Mesendoderm (in vitro differentiated cells): ENCODE measurements at regions not wholly inside any gene's neighbourhood (a gene's known extent, or its start where the extent isn't known, plus 50 kb on each side); places are given as distances from the start of the nearest gene placed in this dataset.

Experiments
- DNase-seq: peaks from one replicate; pipeline ENCODE4 v3.0.0; 2013
- H2AK5ac ChIP-seq: 2 replicates; pipeline ENCODE4 v1.6.1; 2013; ENCODE audit warnings: low read length, inconsistent platforms
- H2BK120ac ChIP-seq: 2 replicates; pipeline ENCODE4 v1.6.1; 2013; ENCODE audit warnings: low read depth, mild to moderate bottlenecking, low read length, moderate library complexity, mixed read lengths
- H2BK15ac ChIP-seq: replicated peaks from 2 replicates; pipeline ENCODE4 v1.6.1; 2013; ENCODE audit warnings: low read depth, mild to moderate bottlenecking, moderate library complexity
- H2BK5ac ChIP-seq: 2 replicates; pipeline ENCODE4 v1.6.1; 2013; ENCODE audit warnings: low read length, inconsistent platforms
- H3K18ac ChIP-seq: 2 replicates; pipeline ENCODE4 v1.6.1; 2013; ENCODE audit warnings: mild to moderate bottlenecking, low read length, mixed read lengths
- H3K23ac ChIP-seq: one replicate; pipeline ENCODE4 v1.6.1; 2013; ENCODE audit warnings: low read length
- H3K27ac ChIP-seq: 2 replicates; pipeline ENCODE4 v1.5.1; 2013; ENCODE audit warnings: low read depth, mild to moderate bottlenecking, inconsistent platforms, low read length, moderate library complexity
- H3K27me3 ChIP-seq: 2 replicates; pipeline ENCODE4 v1.6.1; 2013; ENCODE audit warnings: low read length, control low read depth, mild to moderate bottlenecking, inconsistent platforms; ENCODE audit not compliant: insufficient read depth, poor library complexity
- H3K36me3 ChIP-seq: 2 replicates; pipeline ENCODE4 v1.6.1; 2013; ENCODE audit warnings: low read length, inconsistent platforms; ENCODE audit not compliant: control insufficient read depth, insufficient read depth
- H3K4ac ChIP-seq: one replicate; pipeline ENCODE4 v1.6.1; 2013; ENCODE audit warnings: low read depth, mild to moderate bottlenecking, low read length, moderate library complexity
- H3K4me1 ChIP-seq: 2 replicates; pipeline ENCODE4 v1.6.1; 2013; ENCODE audit warnings: low read depth, low read length, inconsistent platforms; ENCODE audit not compliant: control insufficient read depth
- H3K4me2 ChIP-seq: 2 replicates; pipeline ENCODE4 v1.6.1; 2013; ENCODE audit warnings: low read length
- H3K4me3 ChIP-seq: 2 replicates; pipeline ENCODE4 v1.5.1; 2013; ENCODE audit warnings: mild to moderate bottlenecking, low read length
- H3K56ac ChIP-seq: one replicate; pipeline ENCODE4 v1.6.1; 2013; ENCODE audit warnings: low read length
- H3K79me1 ChIP-seq: 2 replicates; pipeline ENCODE4 v1.6.1; 2013; ENCODE audit warnings: low read length, inconsistent platforms
- H3K79me2 ChIP-seq: 2 replicates; pipeline ENCODE4 v1.6.1; 2013; ENCODE audit warnings: mild to moderate bottlenecking, low read length; ENCODE audit not compliant: control insufficient read depth, insufficient read depth
- H3K9ac ChIP-seq: 2 replicates; pipeline ENCODE4 v1.6.1; 2013; ENCODE audit warnings: low read length, inconsistent platforms
- H4K5ac ChIP-seq: one replicate; pipeline ENCODE4 v1.6.1; 2013; ENCODE audit warnings: low read length
- H4K8ac ChIP-seq: one replicate; pipeline ENCODE4 v1.6.1; 2013; ENCODE audit warnings: low read depth, mild to moderate bottlenecking, control low read depth, low read length, moderate library complexity
- WGBS: extraction: QIAGEN DNeasy Blood & Tissue Kit; methylation state at CpG from one replicate; pipeline ENCODE4 v1.1.7; 2013; ENCODE audit warnings: low lambda C conversion rate, missing lambda C conversion rate; ENCODE audit not compliant: insufficient coverage; ENCODE audit errors: extremely low coverage; 5-methylcytosine and 5-hydroxymethylcytosine counted together

GRCh38 chr20:52346797-52347196, 155.2 kb upstream of the ZFP64 start:
- no peak overlapping the region for H3K4ac ChIP-seq
- WGBS = no CpG with 5 or more reads among the region's 2 CpGs
- H2BK5ac ChIP-seq = no peak overlapping the region
- no peak overlapping the region for H2AK5ac ChIP-seq
- H3K27me3 ChIP-seq = no peaks in the 10 kb centered on the region
- H3K4me3 ChIP-seq = no peak overlapping the region
- no peak overlapping the region for H3K4me2 ChIP-seq
- H3K27ac ChIP-seq = no peak overlapping the region
- H4K5ac ChIP-seq = no peak overlapping the region
- H3K79me1 ChIP-seq = no peaks in the 10 kb centered on the region
- H3K36me3 ChIP-seq = no peaks in the 10 kb centered on the region
- no peak overlapping the region for H2BK120ac ChIP-seq
- DNase-seq = no peak
- H3K56ac ChIP-seq = no peak overlapping the region
- H3K23ac ChIP-seq = no peak overlapping the region
- no peak overlapping the region for H3K9ac ChIP-seq
- H3K79me2 ChIP-seq = no peaks in the 10 kb centered on the region
- no peak overlapping the region for H4K8ac ChIP-seq
- no peak overlapping the region for H2BK15ac ChIP-seq
- H3K4me1 ChIP-seq = no peaks in the 10 kb centered on the region
- H3K18ac ChIP-seq = no peak overlapping the region

- Histone ChIP-seq H3K9ac (no peak overlapping the region), H3K4ac (no peak overlapping the region), H3K4me2 (no peak overlapping the region), H3K4me1 (no peaks in the 10 kb centered on the region), H3K23ac (no peak overlapping the region), H2BK120ac (no peak overlapping the region), H4K8ac (no peak overlapping the region), H4K5ac (no peak overlapping the region), H3K79me2 (no peaks in the 10 kb centered on the region), H2BK15ac (no peak overlapping the region), H3K27me3 (no peaks in the 10 kb centered on the region), H2BK5ac (no peak overlapping the region), H3K18ac (no peak overlapping the region), H2AK5ac (no peak overlapping the region), H3K79me1 (no peaks in the 10 kb centered on the region), H3K56ac (no peak overlapping the region), H3K36me3 (no peaks in the 10 kb centered on the region), H3K4me3 (no peak overlapping the region), H3K27ac (no peak overlapping the region)
- DNase-seq = no peak
- no CpG with 5 or more reads among the region's 3 CpGs for whole genome bisulfite sequencing
These were observed 151.3 kb upstream of the ZFP64 start for GRCh38 chr20:52342913-52343312.

- DNase-seq = peak; percentile 23
- H3K27ac ChIP-seq = no peak overlapping the region
- no peak overlapping the region for H2BK15ac ChIP-seq
- no CpG with 5 or more reads among the region's 4 CpGs for WGBS
- H3K4me2 ChIP-seq = no peak overlapping the region
- no peak overlapping the region for H3K4ac ChIP-seq
- no peaks in the 10 kb centered on the region for H3K79me2 ChIP-seq
- no peak overlapping the region for H2AK5ac ChIP-seq
- no peak overlapping the region for H2BK120ac ChIP-seq
- no peak overlapping the region for H4K8ac ChIP-seq
- no peaks in the 10 kb centered on the region for H3K36me3 ChIP-seq
- no peak overlapping the region for H3K18ac ChIP-seq
- no peak overlapping the region for H3K4me3 ChIP-seq
- H3K79me1 ChIP-seq = no peaks in the 10 kb centered on the region
- H3K4me1 ChIP-seq = no peaks in the 10 kb centered on the region
- H3K9ac ChIP-seq = no peak overlapping the region
- no peak overlapping the region for H3K23ac ChIP-seq
- no peak overlapping the region for H4K5ac ChIP-seq
- H3K27me3 ChIP-seq = no peaks in the 10 kb centered on the region
- H3K56ac ChIP-seq = no peak overlapping the region
- no peak overlapping the region for H2BK5ac ChIP-seq
These were observed 148.6 kb upstream of the ZFP64 start for GRCh38 chr20:52340036-52340634.

- Histone ChIP-seq H3K27me3 (no peaks in the 10 kb centered on the region), H3K4me3 (no peak overlapping the region), H3K9ac (no peak overlapping the region), H3K56ac (no peak overlapping the region), H2BK5ac (no peak overlapping the region), H3K4me1 (no peaks in the 10 kb centered on the region), H3K79me1 (no peaks in the 10 kb centered on the region), H3K27ac (no peak overlapping the region), H3K79me2 (no peaks in the 10 kb centered on the region), H2BK120ac (no peak overlapping the region), H3K23ac (no peak overlapping the region), H4K8ac (no peak overlapping the region), H3K18ac (no peak overlapping the region), H4K5ac (no peak overlapping the region), H2AK5ac (no peak overlapping the region), H3K36me3 (no peaks in the 10 kb centered on the region), H3K4ac (no peak overlapping the region), H3K4me2 (no peak overlapping the region), H2BK15ac (no peak overlapping the region)
- DNase-seq = no peak
- WGBS = no CpG with 5 or more reads among the region's 2 CpGs
These were observed 141.2 kb upstream of the ZFP64 start for GRCh38 chr20:52332649-52333250.

- no peak overlapping the region for H3K23ac ChIP-seq
- DNase-seq = no peak
- no CpG with 5 or more reads among the region's 1 CpG for WGBS
- H4K5ac ChIP-seq = no peak overlapping the region
- no peaks in the 10 kb centered on the region for H3K79me2 ChIP-seq
- no peak overlapping the region for H3K18ac ChIP-seq
- H3K9ac ChIP-seq = no peak overlapping the region
- H3K4me2 ChIP-seq = no peak overlapping the region
- H2BK120ac ChIP-seq = no peak overlapping the region
- H2AK5ac ChIP-seq = no peak overlapping the region
- H3K36me3 ChIP-seq = no peaks in the 10 kb centered on the region
- H2BK15ac ChIP-seq = no peak overlapping the region
- no peak overlapping the region for H3K4ac ChIP-seq
- H3K4me3 ChIP-seq = no peak overlapping the region
- H3K27ac ChIP-seq = no peak overlapping the region
- no peak overlapping the region for H4K8ac ChIP-seq
- H3K4me1 ChIP-seq = no peaks in the 10 kb centered on the region
- no peak overlapping the region for H3K56ac ChIP-seq
- H2BK5ac ChIP-seq = no peak overlapping the region
- H3K79me1 ChIP-seq = no peaks in the 10 kb centered on the region
- no peaks in the 10 kb centered on the region for H3K27me3 ChIP-seq
These were observed 140.7 kb upstream of the ZFP64 start for GRCh38 chr20:52332230-52332629.

GRCh38 chr20:52331655-52332054, 140.1 kb upstream of the ZFP64 start:
- no peak overlapping the region for H3K4ac ChIP-seq
- H2AK5ac ChIP-seq = no peak overlapping the region
- no peaks in the 10 kb centered on the region for H3K36me3 ChIP-seq
- H2BK15ac ChIP-seq = no peak overlapping the region
- no peaks in the 10 kb centered on the region for H3K79me1 ChIP-seq
- H4K8ac ChIP-seq = no peak overlapping the region
- no peak overlapping the region for H2BK5ac ChIP-seq
- no peaks in the 10 kb centered on the region for H3K79me2 ChIP-seq
- no CpG with 5 or more reads among the region's 2 CpGs for WGBS
- H3K4me2 ChIP-seq = no peak overlapping the region
- no peak overlapping the region for H3K9ac ChIP-seq
- H3K4me1 ChIP-seq = no peaks in the 10 kb centered on the region
- H2BK120ac ChIP-seq = no peak overlapping the region
- DNase-seq = no peak
- H3K27me3 ChIP-seq = no peaks in the 10 kb centered on the region
- no peak overlapping the region for H3K4me3 ChIP-seq
- H4K5ac ChIP-seq = no peak overlapping the region
- no peak overlapping the region for H3K27ac ChIP-seq
- no peak overlapping the region for H3K56ac ChIP-seq
- no peak overlapping the region for H3K23ac ChIP-seq
- H3K18ac ChIP-seq = no peak overlapping the region
